GM12874 (cell line): ENCODE measurements at regions not wholly inside any gene's neighbourhood (a gene's known extent, or its start where the extent isn't known, plus 50 kb on each side); places are given as distances from the start of the nearest gene placed in this dataset.

Experiments
- CTCF ChIP-seq: IDR thresholded peaks from 2 replicates; pipeline ENCODE4 v1.5.1; 2011; ENCODE audit warnings: low read depth, mild to moderate bottlenecking, control low read depth, low read length, moderate library complexity; ENCODE audit not compliant: insufficient read depth

- no peak for TF ChIP-seq CTCF
Observed at GRCh38 chr12:3367750-3368444, 123.1 kb upstream of the PRMT8 start.

- TF ChIP-seq CTCF, result no peak
Observed at GRCh38 chr12:3371018-3371417, 120.0 kb upstream of the PRMT8 start.

GRCh38 chr12:3375326-3375725 is 115.7 kb upstream of the PRMT8 start:
- no peak for TF ChIP-seq CTCF

DNA sequence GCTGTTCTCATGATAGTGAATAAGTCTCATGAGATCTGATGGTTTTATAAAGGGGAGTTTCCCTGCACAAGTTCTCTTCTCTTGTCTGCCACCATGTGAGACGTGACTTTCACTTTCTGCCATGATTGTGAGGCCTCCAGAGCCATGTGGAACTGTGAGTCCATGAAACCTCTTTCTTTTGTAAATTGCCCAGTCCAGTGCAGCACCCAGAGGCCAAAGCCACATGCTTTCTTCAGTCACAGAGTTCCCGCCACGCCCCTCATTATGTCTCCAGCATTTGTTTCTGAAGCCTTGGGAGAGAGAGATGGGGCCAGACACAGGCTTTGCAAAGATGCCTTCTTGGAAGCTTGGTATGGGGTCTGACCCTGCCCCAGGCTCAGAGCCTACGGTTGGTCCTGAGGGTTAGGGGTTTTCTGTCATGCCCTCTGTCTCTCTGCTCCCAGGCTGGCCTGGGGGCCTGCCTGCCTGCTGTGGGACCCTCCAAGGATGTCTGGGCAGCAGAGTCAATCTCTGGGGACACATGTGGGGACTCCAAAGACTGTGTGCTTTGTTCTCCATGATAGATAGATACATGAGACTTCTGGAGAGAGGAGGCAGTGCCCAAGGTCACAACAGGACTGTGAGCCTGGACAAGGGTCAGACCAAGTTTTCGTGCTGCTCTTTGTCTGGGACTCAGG is 114.1 kb upstream of the PRMT8 start:
- TF ChIP-seq CTCF, result no peak

DNA sequence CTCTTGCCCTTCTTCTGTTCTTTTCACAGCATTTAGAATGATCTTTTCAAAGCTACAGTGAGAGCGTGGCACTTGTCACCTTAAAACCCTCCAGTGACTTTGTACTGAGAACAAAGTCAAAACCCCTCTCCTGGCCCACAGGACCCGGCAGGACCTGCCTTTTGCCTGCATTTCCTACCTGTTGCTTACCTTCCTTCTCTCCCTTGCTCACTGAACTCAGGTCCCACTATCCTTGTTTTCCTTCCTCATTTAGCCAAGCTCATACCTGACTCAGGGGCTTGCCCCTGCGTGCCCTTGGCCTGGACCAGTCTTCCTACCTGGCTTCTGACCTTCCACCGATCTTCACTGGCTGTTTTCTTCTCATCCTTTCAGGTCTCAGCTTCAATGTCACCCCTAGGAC is 112.3 kb upstream of the PRMT8 start:
- TF ChIP-seq CTCF, result no peak

- TF ChIP-seq CTCF, result no peak
Observed at GRCh38 chr12:3379079-3379478, 111.9 kb upstream of the PRMT8 start.

DNA sequence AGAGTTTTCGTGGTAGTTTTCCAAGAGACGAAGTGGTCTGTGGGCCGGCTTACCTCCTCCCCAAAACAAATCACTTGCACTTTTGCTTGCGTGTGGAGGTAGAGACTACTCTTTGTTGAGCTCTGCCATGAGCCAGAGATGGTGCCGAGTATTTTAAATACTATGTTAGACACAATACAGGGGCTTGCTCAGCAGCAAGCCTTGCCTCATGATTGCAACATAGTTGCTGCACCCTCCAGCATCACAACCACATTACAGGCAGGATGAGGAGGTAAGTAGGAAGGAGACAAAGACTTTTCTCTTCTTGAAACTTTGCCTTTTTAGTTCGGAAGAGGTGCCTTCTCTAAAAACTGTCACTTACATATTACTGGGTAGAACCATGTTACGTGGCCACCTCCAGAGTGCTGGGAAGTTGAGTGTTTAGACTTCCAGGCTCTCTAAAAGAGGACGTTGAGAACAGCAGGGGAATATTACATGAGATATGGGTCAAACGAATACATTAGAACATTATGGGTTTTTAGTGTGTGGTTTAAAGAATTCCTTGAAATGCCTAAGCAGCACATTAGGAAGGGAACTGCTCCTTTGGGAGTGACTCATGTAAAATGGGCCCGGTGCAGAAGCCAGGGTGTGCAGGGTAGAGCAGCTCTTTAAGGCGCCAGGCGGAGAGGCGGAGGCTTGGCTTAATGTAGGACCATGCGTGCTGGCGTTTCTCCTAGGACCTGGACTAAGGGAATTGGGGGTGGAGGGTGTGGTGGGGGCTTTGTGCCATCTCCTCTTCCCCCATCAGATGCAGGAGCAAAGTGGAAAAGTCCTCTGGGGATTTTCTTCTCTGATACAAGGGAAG is 110.6 kb upstream of the PRMT8 start:
- no peak for TF ChIP-seq CTCF
